ENCODE measurements at regions not wholly inside any gene's neighbourhood (a gene's known extent, or its start where the extent isn't known, plus 50 kb on each side); places are given as distances from the start of the nearest gene placed in this dataset.
"Not testable (repeated sequence)": the region's sequence is repeated elsewhere in the genome, so short reads cannot be mapped to it uniquely, and the experiment has no call there.

DNA sequence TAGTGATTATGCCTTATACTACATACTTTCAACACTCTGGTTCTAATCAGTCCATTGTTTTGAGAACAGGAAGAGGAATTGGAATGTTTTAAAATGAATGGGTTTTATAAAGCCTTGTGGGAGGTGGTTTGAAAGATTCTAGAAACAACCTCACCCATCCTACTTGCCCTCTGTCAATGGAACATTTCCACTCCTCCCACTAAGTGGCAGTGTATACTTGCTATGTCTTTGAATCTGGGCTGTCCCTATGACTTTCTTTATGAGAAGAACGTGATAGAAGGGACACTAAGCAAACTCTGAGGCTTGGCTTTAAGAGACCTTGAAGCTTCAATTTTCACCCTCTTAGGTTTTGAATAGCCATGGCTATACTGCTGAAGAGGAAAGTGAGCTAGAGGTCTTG, 611.2 kb downstream of the PPP4R3C start:
- DNase-seq: no peak

DNA sequence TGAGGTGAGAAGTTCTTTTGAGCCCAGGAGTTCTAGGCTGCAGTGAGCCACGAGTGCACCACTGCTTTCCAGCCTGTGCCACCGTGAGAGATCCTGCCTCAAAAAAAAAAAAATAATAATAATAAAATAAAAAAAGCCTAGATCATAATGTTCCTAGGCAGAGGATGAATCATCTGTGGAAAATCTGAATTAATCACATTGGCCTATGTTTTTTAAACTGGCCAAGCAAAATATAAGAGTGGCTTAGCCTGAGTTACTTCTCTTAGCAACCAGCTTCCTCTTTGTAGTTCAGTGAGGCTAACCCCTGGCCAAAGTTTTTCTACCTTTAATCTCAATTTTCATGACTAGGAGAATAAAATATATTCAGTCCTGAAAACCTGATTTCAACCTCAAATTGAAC, 614.6 kb downstream of the PPP4R3C start:
- DNase-seq: no peak

DNA sequence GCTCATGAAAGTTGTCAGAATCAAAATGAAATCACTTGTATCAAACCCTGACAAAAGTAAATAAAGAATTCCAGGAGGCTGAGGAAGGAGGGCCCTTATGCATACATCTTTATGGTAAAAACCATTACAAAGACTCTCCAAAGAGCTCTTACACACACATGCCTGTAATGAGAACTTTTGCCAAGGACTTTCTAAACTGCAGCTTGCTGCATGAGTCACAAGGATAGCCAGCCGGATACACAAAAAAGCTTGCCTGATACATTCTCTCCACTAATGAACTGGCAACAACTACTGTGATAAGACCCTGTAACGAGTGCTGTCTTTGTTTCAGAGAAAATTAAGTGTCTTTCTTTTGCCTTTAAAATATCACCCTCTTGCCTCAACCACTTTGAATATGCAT, 618.1 kb downstream of the PPP4R3C start:
- DNase-seq: no peak

DNA sequence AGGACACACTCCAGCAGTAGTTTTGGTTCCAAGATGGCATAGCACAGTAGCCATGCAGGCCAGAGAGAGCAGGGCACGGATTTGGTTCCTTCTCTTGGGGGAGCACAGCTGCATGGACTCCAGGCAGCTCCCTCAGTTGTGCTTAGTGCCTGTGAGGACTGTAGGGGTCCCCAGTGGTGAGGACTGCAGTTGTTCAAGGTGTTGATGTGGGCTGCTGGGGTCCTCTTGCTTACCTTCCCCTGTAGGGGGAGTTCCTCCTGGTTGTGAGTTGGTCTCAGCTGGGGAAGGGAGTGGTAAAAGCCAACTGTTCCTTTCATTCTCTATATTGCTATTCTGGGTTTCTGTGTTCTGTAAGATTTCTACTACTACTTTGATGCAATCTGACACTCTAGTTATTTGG, 606.5 kb downstream of the MAGEB5 start:
- no peak for DNase-seq

DNA sequence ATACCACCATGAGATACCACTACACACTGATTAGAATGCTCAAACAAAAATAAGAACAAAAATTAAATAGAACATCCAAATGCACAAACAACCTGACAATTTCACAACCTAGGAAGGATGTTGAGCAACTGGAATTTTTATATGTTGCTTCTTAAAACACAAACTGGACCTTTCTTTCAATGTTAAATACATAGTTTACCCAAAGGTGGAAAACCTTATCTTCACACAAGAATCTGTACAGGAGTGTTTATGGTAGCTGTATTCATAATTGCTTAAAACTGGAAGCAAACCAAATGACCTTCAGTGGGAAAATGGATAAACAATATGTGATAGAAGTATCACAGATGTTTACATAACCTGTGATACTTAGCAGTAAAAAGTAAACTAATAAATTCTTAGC, 573.8 kb downstream of the MAGEB5 start:
- no peak for DNase-seq

DNA sequence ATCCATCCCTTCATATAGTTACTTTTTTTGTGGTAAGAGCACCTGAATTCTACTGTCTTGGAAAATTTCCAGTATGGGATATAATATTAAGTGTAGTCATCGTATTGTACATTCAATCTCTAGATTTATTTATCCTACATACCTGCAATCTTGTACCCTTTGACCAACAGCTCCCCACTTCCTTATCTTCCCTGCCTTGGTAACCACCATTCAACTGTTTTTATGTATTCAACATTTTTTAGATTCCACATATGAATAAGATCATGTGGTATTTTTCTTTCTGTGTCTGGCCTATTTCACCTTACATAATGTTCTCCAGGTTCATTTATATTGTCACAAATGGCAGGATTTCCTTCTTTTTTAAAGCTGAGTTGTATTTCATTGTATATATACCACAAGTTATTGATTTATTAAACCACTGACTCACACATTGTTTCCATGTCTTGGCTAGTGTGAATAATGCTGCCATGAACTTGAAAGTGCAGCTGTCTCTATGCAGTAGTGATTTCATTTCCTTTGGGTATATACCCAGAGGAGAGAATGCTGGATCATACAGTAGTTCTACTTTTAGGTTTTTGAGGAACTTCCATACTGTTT, 572.5 kb downstream of the MAGEB5 start:
- no peak for DNase-seq

DNA sequence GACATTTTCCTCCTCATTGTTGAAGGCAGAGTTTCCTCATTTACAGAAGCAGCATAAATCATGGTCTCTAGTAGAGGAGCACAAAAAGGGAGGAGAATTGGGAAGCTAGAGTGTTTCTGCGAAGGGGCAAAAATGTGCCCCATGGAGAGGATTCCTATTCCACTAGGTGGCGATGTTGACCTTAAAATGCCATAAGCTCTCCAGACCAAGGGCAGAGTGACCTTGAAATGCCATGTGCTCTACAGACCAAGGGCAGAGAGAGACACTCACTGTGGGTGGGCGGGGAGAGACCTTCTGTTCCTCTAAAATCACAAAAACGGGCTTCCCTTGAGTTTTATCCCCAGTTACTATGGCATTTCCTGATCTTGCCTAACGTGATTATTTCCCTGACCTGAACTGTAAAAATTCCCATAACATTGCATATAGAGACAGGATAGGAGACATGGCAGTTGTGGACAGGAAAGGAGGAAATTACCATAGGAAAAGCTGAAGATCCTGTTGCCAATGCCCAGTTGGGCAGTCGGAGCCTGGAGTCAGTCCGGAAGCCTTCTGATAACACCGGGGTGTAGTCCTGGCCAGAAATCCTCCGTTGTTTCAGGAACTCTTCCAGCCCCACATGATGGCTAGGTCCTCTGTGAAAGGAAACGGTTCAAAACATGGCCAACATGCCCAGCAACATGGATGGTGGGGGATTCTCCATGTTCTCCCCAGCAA, 567.7 kb downstream of the MAGEB5 start:
- no peak for DNase-seq

DNA sequence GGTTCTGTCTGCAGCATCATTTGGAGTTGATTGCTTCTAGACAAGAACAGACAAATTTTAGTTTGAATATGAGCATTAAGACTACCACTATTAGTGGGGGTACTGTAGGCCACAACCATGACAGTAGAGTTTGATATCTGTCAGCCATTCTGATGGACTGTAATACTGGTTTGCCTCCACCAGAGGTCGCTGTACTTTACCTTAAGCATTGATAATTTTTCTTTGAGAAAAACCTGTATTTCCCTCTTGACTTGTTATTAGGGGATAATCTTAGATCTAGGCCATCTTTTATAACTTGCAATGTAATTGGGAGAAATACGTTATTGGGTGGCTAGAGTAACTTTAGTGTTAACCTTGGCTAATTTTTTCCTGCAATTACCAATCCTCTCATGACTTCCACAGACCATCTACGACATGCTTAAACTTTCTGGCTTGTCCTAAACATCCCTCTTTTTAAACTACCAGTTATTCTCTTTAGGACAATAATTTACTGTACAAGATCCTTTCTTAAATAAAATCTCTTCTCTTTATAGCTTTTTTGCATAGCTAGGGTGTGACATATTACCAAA, 562.4 kb downstream of the MAGEB5 start:
- no peak for DNase-seq

DNA sequence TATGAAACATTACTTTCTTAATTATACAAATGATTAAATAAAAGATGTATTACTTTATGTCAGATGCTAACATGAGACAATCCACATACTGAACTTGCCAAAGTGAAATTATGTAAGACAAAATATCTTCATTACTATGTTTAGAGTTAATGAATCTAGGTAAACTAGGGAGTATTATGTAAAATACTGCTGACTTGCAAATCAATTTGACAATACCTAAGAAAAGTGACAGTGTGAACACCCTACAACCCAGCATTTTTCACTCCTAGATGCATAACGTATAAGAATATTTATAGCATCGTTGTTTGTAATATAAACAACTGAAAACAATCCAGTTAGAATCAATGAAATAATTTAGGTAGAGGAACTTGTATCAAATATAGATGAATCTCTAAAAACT, 546.3 kb downstream of the MAGEB5 start:
- no peak for DNase-seq

DNA sequence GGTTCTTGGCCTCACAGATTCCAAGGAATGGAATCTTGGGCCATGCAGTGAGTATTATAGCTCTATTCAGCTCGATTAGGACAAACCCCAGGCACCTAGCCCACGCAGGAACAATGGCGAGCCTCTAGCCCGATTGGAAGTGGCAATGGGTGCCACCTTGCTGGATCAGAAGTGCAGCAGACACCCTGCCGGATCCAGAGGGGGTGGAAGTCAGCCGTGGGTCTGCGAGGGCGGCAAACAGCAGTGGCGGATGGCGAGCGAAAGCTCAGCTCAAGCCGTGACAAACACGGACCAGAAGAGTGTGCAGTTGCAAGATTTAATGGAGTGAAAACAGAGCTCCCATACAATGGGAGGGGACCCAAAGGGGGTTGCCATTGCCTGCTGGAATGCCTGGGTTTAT, 539.8 kb downstream of the MAGEB5 start:
- DNase-seq: not testable (repeated sequence)

DNA sequence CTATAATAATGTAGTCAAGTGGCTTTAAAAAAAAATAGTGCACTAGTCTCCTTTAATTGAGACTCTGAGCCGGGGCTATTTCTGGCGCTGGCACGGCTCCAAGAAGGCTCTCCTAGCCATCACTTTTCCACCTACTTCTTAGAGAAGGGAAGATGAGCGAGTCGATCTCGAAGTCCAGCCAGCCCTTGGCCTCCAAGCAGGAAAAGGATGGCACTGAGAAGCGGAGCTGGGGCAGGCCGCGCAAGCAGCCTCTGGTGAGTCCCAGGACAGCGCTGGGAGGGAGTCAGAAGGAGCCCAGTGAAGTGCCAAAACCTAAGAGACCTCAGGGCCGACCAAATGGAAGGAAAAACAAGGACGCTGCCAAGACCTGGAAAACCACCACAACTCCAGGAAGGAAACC, 531.9 kb downstream of the MAGEB5 start:
- DNase-seq: no peak

DNA sequence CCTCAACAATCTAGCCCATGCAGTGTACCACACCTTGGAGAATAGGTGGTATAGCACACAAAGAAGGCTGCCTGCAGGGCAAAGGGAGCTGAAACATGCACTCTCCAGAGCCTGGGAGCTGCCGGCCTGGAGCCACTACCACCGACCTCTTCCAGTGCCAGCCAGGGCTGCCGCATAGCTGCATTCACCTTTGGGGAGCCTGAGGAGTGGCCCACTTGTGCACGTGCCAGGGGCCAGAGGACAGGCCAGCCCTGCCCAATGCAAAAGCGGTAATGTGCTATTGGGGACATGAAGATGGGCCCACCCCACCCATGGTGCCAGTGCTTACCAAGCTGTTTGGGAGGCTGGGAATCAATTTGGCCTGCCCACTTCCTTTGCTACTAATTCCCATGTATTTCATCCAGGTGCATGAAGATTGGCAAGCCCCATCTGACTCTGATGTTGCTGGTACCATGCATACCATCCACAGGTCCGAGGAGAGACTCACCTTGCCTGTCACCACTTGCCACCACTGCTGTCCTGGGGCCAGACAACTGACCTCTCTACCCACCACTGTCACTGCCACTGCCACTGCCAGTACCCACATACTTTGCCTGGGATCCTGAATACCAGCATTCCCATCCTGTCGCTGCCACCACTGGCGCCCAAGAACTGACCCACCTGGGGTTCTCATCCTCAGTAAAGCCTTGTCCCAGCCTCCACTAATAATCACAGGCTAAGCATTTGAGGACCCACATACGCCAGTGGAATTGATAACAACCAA, 506.9 kb downstream of the MAGEB5 start:
- DNase-seq: no peak

DNA sequence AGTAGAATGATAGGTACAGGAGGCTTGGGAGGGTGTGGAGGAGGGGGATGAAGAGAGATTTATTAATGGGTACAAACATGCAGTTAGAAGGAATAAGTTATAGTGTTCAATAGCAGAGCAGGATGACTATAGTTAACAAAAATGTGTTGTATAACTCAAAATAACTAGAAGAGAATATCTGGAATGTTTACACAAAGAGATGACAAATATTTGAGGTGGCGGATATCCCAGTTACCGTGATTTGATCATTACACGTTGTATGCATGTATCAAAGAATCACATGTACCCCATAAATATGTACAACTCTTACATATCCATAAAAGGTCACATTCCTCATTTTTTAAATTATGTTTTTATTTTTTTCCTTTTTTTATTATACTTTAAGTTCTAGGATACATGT, 456.6 kb downstream of the MAGEB5 start:
- no peak for DNase-seq

DNA sequence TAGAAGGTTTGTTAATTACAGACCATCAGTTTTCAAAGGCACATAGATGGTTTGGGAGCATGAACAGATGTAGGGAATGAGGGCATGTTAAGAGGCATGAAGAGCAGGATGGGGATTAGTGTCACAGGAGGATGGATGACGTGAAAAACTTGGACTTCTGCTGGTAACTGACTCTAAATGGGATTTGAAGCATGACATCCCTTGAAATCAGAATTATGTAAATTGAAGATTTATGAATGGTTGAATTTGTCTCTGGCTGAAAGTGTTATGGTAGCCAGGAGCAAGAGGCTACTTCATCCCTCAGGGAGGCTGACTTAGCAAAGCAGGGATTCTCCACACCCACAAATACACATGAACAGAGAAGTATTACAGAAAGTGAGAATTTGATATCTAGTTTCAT, 454.6 kb downstream of the MAGEB5 start:
- no peak for DNase-seq

DNA sequence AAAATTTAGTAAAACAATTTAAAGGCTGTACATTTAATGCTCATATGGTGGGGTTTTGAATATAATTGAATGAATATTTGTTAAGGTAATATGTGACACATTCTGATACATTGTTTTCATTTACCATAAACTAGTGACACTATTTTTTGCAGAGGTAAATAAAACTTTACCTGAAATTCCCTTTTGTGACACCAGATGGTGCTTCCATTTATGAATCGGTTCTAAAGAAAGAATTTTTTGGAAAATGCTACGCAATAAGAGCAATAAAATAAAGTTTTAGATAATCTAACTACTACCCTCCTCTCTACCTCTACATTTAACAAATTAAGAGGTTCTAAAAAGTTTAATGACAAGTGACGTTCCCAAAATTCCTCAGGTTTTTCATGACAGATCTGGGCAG, 448.9 kb downstream of the MAGEB5 start:
- DNase-seq: no peak

DNA sequence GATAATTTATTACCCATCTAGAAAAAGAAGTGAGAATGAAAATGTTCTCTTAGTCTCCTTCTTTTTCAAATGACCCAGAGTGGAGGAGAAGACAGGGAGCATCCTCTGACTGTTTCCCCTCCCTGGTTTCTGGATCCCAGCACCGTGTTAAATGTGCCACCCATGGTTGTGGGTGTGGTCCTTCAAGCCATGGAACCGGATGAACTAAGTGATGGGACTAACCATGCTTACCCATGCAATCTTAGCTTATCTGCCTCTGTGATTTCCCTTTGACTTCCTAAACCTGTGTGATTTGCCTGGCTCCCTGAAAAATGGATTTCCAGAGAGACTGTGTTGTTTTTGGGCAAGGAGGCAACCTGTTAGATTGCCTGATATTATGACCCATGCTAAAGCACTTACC, 437.1 kb downstream of the MAGEB5 start:
- DNase-seq: no peak

DNA sequence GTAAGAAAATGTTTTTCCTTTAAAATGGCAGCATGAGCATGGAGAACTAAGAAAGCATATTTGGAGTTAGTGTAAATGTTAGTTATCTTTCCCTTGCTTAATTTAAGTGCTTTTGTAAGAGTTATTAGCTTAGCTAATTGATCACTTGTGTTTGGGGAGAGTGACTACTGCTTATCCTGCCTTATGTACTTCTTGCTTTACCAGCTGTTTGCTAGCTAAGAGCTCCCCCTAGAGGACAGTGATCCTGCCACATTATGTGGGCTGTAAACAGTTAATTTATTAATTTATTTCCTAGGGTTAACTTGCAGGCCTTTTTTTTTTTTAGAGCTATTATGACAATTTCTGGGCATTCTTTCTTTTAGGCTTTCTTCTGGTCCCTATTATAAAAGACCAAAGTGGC, 435.8 kb downstream of the MAGEB5 start:
- no peak for DNase-seq

DNA sequence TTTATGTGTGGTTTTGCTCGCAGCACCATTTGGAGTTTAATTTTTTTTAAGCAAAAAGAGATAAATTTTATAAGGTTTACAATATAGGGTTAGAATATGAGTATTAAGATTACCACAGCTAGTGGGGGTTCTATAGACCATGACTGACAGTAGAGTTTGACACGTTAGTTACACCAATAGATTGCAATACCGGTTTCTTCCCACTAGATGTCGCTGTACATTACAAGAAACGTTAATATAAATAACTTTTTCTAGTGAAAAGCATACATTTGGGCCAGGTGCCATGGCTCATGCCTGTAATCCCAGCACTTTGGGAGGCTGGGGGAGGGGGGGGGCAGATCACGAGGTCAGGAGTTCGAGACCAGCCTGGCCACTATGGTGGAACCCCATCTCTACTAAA, 433.6 kb downstream of the MAGEB5 start:
- DNase-seq: peak in 1 of 2 donors; percentile 1

DNA sequence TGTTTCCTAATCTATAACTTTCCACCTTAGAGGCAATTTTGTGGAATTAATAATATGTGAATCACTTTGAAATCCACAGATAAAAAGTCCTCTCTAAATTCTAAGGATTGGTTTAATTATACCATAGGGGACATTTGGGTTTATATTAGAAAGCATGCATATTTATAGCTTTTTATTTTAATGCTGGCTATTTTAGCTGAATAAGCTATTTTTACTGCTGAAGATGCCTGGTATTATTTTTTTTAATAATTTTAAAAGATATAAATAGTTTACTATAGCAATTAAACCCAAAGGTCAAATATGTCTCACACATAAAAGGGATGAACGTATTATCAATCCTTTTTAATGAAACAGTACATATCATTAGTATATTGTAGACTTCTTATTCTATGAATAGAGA, 415.4 kb downstream of the MAGEB5 start:
- DNase-seq: no peak

DNA sequence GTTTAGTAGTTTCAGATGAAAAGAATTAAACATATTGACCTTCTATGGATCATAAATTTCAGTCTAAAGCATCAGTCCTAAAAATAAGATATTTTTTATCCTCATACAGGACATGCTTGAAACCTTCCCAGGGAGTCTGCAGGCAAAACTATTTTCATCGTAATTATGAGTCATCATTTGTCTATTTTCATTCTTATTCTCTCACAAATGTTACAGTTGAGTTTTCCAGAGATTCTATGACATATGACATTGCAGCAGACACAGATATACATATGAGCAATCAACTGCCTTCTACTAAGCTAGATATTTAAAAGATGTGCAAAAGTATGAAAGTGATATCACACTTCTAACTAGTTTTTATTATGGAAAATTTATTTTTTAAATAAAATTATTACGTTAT, 398.0 kb downstream of the MAGEB5 start:
- DNase-seq: no peak

DNA sequence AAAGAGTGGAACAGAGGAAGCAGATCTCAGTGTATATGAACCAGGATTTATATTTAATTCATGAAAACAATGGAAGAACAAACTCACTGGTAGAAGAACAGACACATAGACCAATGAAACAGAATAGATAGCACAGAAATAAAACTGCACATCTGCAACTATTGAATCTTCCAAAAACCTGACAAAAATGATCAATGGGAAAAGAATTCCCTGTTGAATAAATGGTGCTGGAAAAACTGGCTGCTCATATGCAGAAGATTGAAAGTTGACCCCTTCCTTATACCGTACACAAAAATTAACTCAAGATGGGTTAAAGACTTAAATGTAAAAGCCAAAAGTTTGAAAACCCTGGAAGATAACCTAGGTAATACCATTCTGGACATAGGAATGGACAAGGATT, 391.0 kb downstream of the MAGEB5 start:
- no peak for DNase-seq

DNA sequence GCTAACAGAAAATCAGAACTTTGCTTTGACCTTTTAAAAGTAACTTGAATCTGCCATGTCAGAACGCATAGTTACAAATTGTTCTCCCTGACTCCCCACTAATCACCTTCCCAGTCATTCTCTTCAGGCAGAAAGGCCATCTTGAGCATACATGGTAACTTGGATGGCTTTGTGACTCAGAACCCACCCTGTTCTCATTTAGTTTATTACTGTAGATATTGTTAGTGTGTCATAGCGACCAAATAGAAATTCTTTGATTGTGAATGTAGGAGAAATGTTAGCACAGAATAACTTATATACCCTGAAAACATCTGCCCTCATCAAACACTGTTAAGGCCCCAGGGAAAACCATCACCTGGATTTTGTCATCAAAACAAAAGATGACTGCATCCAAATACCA, 382.0 kb downstream of the MAGEB5 start:
- no peak for DNase-seq

DNA sequence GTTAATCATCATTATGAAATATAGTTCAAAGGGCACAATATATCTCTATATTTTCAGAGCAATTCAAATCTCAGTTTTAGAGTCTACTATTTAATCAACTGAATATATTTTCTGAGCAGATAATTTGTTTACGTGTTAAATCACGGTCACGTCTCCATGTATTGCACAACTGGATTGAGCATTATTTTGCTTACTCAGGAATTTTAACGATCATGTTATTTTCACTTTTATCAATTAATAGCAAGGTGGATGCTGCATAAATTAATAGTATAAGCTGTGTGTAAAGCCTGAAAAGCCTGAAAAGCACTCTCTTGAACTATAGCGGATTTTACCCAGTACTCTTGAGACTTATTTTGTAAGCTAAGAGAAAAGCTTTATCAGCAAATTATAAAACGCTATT, 374.9 kb downstream of the MAGEB5 start:
- no peak for DNase-seq

DNA sequence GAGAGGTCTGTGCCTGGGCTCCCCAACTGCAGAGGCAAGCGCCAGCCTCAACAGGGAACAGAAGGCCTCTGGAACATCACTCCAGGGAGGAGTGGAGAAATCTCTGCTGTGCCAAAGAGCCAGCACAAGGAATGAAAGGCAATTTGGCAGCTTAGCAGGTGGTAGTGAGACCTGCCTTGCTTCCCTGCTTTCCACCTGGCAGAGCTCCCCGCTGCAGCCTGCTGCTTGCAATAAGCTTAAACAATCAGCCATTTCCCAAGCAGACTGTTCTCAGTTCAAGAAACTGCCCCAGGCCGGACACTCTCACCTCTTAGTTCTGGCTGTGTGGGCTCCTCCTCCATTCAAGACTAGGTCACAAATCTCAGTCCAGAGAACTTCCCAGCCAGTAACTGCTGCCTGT, 370.6 kb downstream of the MAGEB5 start:
- DNase-seq: no peak
